C4-2B (cell line): ENCODE measurements at regions not wholly inside any gene's neighbourhood (a gene's known extent, or its start where the extent isn't known, plus 50 kb on each side); places are given as distances from the start of the nearest gene placed in this dataset.

Experiments used
- H3K27ac ChIP-seq: fragments of 450-650 bp; 2 replicates; pipeline ENCODE4 v1.5.1; 2017
- ZFX ChIP-seq: fragments of 450-650 bp; IDR thresholded peaks from 2 replicates; pipeline ENCODE4 v1.6.1; 2017
- TF ChIP-seq, protein P1 (sequence below): fragments of 450-650 bp; conservative IDR thresholded peaks from 2 replicates; pipeline ENCODE4 v1.5.1; 2017; ENCODE audit warnings: mild to moderate bottlenecking

DNA sequence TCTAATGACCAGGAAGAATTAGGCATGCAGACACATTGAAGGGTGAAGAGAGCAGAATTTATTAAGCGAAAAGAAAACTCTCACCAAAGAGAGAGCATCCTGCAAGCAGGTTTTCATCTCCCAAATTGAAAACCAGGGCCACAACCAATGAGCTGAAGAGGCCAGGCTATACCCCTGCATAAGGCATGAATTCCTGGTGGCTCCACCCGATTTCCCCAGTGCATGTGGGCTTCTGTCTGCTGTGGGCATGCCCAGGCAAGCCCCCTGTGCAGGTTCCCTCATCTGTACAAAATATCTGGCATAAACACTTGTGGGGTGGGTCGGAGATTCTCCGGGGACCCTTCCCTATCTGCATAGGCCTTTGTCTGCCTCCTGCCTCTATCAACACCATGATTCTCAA, 621.6 kb upstream of the LRRTM1 start:
- TF ChIP-seq, protein P1, sequence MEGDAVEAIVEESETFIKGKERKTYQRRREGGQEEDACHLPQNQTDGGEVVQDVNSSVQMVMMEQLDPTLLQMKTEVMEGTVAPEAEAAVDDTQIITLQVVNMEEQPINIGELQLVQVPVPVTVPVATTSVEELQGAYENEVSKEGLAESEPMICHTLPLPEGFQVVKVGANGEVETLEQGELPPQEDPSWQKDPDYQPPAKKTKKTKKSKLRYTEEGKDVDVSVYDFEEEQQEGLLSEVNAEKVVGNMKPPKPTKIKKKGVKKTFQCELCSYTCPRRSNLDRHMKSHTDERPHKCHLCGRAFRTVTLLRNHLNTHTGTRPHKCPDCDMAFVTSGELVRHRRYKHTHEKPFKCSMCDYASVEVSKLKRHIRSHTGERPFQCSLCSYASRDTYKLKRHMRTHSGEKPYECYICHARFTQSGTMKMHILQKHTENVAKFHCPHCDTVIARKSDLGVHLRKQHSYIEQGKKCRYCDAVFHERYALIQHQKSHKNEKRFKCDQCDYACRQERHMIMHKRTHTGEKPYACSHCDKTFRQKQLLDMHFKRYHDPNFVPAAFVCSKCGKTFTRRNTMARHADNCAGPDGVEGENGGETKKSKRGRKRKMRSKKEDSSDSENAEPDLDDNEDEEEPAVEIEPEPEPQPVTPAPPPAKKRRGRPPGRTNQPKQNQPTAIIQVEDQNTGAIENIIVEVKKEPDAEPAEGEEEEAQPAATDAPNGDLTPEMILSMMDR, result no peak
- no peak for TF ChIP-seq ZFX
- no peak overlapping the region for H3K27ac ChIP-seq

DNA sequence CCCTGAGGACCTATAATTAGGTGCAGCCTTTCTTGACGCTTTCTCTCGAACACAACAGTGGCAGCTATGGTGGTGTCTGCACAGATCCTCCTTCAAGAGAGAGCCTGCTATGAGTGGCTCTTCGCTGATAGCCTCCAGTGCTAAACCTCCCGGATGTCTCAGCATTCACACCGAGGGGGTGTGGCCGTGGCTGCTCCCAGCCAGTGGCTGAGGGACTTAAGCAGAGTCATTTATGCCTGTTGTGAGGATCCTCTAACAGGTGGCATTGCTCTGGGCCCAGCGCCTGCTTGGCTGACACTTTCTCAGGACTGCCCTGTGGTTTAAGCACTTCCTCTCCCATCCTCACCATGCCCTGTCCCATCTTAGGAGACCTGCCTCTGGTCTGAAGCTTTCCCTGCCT, 592.0 kb upstream of the LRRTM1 start:
- TF ChIP-seq, protein P1, result no peak
- TF ChIP-seq ZFX, result no peak
- H3K27ac ChIP-seq, result no peak overlapping the region

DNA sequence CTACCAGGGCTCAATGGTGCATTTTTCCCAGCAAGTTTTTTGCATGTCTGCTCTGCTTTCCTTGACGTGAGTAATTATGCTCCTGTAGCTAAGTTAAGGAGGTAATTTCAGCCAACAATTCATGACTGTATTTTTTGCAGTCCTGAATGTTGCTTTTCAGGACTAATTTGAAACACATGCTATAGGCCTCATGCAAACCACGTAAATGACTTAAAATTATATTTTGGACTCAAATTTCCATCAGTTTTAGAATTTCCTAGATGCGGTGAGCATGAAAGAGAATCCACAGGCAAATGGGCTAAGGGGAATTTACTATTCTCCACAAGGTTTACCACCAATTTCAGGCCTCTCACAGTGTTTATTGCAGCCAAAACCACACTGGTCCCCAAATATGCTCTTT, 589.9 kb upstream of the LRRTM1 start:
- no peak for TF ChIP-seq ZFX
- TF ChIP-seq, protein P1, result no peak
- no peak overlapping the region for H3K27ac ChIP-seq

DNA sequence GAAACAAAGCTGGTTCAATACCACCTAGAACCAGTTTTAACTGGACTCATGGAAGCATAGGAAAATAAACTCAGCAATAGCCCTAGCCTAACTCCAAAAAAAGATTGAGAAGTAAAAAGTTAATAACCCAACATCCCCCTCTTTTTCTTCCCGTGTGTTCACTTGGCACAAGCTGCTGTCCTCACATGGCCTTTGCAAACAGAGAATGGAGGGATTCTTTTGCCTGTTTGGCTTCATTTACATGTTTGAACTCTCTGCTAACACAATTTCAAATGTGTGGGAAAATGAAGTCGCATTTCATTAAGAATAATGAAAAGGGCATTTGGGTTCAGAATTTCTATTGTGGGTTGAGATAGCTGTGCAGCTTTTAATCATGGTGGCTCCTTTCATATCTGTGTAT, 589.2 kb upstream of the LRRTM1 start:
- H3K27ac ChIP-seq, result no peak overlapping the region
- TF ChIP-seq ZFX, result no peak
- TF ChIP-seq, protein P1, result no peak

DNA sequence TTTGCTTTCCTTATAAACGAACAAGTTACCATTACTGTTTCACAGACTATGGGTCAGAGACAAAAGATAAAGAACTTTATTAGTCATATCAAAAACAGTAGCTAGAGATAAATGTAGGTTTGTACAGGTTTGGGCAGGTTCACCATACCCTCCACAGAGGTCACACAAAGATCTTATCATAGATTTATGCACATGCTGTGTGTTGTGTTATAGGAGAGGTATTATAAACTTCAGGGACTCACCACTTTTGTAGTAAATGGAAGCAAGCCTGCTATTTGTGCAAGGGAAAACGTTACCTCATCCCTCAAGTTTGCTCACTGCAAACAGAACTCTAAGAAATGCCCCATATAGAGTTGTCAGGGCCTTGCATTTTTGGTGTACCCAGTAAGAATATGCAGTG, 584.5 kb upstream of the LRRTM1 start:
- TF ChIP-seq, protein P1, result no peak
- TF ChIP-seq ZFX, result no peak
- H3K27ac ChIP-seq, result no peak overlapping the region

DNA sequence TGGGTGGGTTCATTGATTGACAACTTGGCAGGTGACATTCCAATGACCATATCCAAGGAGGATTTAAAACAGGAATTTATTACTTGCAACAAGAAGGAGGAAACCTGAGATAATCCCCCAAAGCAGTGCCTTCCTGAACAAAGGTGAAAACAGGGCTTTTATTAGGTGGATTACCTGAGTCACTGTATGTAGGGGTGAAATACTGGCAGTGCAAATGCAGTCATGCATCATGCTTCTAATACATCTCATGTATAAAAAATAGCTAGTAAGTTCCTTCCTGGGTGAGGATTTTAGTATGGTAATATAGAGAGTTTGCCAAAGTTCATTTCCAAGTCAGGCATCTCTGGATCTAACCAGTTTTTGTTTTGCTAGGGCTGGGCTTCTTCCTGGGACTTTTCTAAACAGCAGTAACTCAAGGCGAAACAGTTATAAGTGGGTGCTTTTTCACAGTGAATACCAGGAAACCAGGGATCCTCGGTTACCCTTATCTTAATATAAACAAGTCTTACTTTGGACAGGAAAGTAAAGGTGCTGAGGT, 583.4 kb upstream of the LRRTM1 start:
- TF ChIP-seq, protein P1, result no peak
- TF ChIP-seq ZFX, result no peak
- H3K27ac ChIP-seq, result no peak overlapping the region

DNA sequence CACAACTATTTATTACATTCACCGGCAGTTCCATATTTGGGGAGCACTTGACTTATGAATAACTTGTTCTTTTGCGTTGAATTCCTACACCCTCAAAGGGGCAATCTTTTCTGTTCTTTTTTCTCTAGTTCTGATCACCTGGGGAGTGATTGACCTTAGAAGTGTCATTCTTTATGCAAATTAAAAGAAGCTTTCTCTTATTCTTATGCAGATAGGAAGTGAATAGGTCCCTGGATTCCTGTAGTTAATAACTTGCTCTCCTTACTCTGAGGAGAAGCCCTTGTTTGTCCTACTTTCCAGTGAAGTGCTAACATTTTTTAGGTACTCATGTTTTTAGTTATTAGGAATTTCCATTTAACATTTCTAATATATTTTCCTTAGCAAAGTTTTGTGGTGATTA, 569.8 kb upstream of the LRRTM1 start:
- TF ChIP-seq, protein P1, result no peak
- TF ChIP-seq ZFX, result no peak
- no peak overlapping the region for H3K27ac ChIP-seq
